ENCODE measurements at regions not wholly inside any gene's neighbourhood (a gene's known extent, or its start where the extent isn't known, plus 50 kb on each side); places are given as distances from the start of the nearest gene placed in this dataset.
"Not testable (repeated sequence)": the region's sequence is repeated elsewhere in the genome, so short reads cannot be mapped to it uniquely, and the experiment has no call there.

- POLR2A ChIA-PET, result no interaction called here
- no peak for TF ChIP-seq CTCF (IDR thresholded peaks at IDR 0.05; ENCODE audit: control extremely low read depth, extremely low read depth, low read depth, missing control alignments)
- DNase-seq (ENCODE audit: extremely low spot score), result no peak
- CTCF ChIA-PET, result no interaction called here
These were observed 378.0 kb downstream of the CCSER2 start for GRCh38 chr10:84706431-84706830.

DNA sequence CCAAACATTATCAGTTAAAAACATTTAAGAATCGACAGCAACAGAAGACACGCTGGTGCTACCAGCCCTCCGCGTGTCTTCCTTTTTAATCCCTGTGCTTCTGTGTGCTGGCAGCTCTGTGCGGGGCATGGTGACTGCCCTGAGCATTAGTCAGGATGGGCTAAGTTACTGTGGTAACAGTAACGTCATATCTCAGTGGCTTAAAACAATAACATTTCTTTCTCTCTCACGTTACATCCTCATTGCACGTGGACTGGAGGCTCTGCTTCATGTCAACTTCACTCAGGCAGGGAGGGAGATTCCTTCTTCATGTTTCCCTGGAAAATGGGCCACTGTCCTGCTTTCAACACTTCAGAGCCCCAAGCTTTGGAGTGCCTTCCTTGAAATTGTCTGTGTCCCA lies 378.5 kb downstream of the CCSER2 start:
- CTCF ChIA-PET, result no interaction called here
- TF ChIP-seq CTCF (IDR thresholded peaks at IDR 0.05; ENCODE audit: control extremely low read depth, extremely low read depth, low read depth, missing control alignments), result no peak
- DNase-seq (ENCODE audit: extremely low spot score), result no peak
- POLR2A ChIA-PET, result no interaction called here

DNA sequence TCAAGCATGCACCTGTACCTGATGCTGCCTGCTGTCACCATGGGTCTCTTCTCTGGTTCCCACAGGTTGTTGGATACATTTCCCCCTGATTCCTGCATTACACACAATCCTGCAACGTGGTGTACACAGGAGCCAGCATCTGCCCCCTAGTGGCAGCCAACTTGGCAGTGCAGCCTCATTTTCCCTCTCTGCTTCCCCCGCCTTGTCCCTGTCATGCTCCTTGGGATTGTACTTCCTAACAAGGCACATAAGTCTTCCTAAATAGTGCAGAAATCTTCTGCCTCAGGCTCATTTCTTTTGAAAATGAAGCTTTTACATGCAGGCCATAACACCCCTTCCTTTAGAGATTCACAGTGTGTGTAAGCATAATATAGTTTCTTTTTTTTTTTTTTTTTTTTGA lies 387.5 kb downstream of the CCSER2 start:
- POLR2A ChIA-PET, result no interaction called here
- peak; percentile 55 for TF ChIP-seq CTCF (IDR thresholded peaks at IDR 0.05; ENCODE audit: control extremely low read depth, extremely low read depth, low read depth, missing control alignments)
- peak; percentile 48 for DNase-seq (ENCODE audit: extremely low spot score)
- CTCF ChIA-PET, result interaction anchor here (0.7 to 2.7 kb wide), 10 partner anchors 11 to 452 kb away, joined by 3 to 14 read pairs (median 4); no protein-coding TSS in a partner anchor

GRCh38 chr10:84718877-84719616 lies 390.7 kb downstream of the CCSER2 start:
- ChIA-PET CTCF (interaction anchor here (0.8 to 0.9 kb wide), 2 partner anchors 106 to 166 kb away, joined by 3 read pairs; no protein-coding TSS in a partner anchor), POLR2A (no interaction called here)
- TF ChIP-seq CTCF (IDR thresholded peaks at IDR 0.05; ENCODE audit: control extremely low read depth, extremely low read depth, low read depth, missing control alignments), result no peak
- no peak for DNase-seq (ENCODE audit: extremely low spot score)

DNA sequence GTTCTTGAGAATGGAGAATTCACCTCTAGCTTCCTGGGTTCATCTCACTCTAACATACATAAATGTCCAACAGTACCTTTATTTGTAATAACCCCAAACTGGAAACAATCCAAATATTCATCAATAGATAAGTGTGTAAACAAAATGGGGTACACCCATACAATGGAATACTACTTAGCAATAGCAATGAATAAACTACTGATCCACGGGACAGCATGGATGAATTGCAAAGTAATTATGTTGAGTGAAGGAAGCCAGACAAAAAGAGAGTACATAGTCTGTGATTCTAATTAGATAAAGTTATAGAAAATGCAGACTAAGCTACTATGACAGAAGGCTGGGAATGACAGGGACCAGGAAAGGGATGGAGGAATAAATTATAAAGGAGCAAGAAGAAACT lies 391.3 kb downstream of the CCSER2 start:
- TF ChIP-seq CTCF (IDR thresholded peaks at IDR 0.05; ENCODE audit: control extremely low read depth, extremely low read depth, low read depth, missing control alignments), result no peak
- ChIA-PET CTCF (no interaction called here), POLR2A (no interaction called here)
- DNase-seq (ENCODE audit: extremely low spot score), result no peak

DNA sequence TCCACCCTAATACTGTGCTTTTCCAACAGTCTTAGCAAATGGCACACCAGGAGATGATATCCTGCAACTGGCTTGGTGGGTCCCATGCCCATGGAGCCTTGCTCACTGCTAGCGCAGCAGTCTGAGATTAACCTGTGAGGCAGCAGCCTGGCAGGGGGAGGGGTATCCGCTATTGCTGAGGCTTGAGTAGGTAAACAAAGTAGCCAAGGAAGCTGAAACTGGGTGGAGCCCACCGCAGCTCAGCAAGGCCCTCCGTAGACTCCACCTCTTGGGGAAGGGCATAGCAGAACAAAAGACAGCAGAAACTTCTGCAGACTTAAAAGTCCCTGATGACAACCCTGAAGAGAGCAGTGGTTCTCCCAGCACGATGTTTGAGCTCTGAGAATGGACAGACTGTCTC lies 399.0 kb downstream of the CCSER2 start:
- CTCF ChIA-PET, result interaction anchor here (1.0 kb wide), 1 partner anchor 12 kb away, joined by 3 read pairs; no protein-coding TSS in a partner anchor
- TF ChIP-seq CTCF (IDR thresholded peaks at IDR 0.05; ENCODE audit: control extremely low read depth, extremely low read depth, low read depth, missing control alignments), result no peak
- POLR2A ChIA-PET, result no interaction called here
- no peak for DNase-seq (ENCODE audit: extremely low spot score)

DNA sequence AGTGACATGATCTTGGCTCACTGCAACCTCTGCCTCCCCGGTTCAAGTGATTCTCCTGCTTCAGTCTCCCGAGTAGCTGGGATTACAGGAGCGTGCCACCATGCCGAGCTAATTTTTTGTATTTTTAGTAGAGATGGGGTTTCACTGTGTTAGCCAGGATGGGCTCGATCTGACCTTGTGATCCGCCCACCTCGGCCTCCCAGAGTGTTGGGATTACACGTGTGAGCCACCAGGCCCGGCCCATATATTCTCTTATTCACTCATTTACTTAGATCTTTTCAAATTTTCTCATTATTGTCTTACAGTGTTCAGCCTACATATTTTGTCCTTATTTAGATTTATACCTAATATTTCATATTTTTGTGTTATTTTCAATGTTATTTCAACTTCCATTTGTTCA lies 410.7 kb downstream of the CCSER2 start:
- POLR2A ChIA-PET; CTCF ChIA-PET; DNase-seq (ENCODE audit: extremely low spot score): not testable (repeated sequence)

All from GM10248 (cell line).